Choroid plexus epithelial cell (primary cell): ENCODE measurements at regions not wholly inside any gene's neighbourhood (a gene's known extent, or its start where the extent isn't known, plus 50 kb on each side); places are given as distances from the start of the nearest gene placed in this dataset.

Source experiments
- DNase-seq: peaks from one replicate; pipeline ENCODE4 v3.0.0-alpha.2; 2010; ENCODE audit warnings: low read depth
- H3K4me3 ChIP-seq: 2 replicates; pipeline ENCODE4 v1.5.1; 2011; ENCODE audit warnings: low read depth, mild to moderate bottlenecking, control low read depth, low read length, moderate library complexity
- TF ChIP-seq, protein P1 (sequence below): conservative IDR thresholded peaks from 2 replicates; pipeline ENCODE4 v1.5.1; 2011; ENCODE audit warnings: low read depth, mild to moderate bottlenecking, control low read depth, inconsistent platforms, low read length, moderate library complexity

DNA sequence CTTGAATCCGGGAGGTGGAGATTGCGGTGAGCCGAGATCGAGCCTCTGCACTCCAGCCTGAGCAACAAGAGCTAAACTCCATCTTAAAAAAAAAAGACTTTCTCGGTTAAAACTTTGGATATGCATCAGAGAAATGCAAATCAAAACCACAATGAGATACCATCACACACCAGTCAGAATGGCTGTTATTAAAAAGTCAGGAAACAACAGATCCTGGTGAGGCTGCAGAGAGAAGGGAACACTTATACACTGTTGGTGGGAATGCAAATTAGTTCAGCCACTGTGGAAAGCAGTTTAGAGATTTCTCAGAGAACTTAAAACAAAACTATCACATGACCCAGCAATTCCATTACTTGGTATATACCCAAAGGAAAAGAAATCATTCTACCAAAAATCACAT is 619.4 kb upstream of the KIRREL3 start:
- H3K4me3 ChIP-seq = no peak overlapping the region
- TF ChIP-seq, protein P1, sequence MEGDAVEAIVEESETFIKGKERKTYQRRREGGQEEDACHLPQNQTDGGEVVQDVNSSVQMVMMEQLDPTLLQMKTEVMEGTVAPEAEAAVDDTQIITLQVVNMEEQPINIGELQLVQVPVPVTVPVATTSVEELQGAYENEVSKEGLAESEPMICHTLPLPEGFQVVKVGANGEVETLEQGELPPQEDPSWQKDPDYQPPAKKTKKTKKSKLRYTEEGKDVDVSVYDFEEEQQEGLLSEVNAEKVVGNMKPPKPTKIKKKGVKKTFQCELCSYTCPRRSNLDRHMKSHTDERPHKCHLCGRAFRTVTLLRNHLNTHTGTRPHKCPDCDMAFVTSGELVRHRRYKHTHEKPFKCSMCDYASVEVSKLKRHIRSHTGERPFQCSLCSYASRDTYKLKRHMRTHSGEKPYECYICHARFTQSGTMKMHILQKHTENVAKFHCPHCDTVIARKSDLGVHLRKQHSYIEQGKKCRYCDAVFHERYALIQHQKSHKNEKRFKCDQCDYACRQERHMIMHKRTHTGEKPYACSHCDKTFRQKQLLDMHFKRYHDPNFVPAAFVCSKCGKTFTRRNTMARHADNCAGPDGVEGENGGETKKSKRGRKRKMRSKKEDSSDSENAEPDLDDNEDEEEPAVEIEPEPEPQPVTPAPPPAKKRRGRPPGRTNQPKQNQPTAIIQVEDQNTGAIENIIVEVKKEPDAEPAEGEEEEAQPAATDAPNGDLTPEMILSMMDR = no peak
- no peak for DNase-seq

DNA sequence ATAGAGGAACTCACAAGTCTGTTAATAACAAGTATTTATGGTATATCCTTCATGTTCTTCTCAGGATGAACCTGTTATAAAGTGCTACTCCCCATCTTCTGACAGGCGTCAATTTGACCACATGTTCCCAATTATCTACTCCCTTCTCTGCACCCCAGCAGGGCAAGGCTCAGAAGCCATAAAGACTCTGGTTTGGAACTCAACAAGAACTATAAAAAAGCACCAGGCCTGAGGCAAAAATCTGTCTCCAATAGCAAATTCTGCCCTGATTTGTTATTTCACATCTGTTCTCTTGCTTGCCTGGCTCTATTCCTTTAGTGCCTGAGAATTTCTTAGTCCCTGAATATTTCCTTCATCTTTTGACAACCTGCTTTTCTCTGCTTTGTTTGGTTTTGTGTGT is 618.2 kb upstream of the KIRREL3 start:
- TF ChIP-seq, protein P1 = no peak
- no peak overlapping the region for H3K4me3 ChIP-seq
- no peak for DNase-seq

DNA sequence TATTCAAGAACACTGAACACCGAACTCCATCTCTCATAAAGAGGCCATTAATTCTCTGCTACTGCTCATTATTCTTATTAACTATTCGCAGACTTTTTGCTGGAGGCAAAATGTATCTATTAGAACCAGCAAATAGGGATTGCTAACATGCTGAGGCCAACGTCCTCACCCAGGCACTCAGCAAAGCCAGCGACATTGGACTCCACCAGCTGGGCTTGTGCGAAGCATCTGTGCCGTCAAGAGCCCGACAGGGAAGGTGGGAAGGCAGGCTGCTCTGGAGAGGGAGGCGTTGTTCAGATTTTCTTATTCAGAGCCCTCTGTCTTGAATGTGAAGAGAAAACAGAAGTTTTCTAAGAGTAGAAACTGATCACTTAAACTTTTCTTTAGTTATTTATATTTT is 615.6 kb upstream of the KIRREL3 start:
- no peak overlapping the region for H3K4me3 ChIP-seq
- no peak for DNase-seq
- TF ChIP-seq, protein P1 = no peak

DNA sequence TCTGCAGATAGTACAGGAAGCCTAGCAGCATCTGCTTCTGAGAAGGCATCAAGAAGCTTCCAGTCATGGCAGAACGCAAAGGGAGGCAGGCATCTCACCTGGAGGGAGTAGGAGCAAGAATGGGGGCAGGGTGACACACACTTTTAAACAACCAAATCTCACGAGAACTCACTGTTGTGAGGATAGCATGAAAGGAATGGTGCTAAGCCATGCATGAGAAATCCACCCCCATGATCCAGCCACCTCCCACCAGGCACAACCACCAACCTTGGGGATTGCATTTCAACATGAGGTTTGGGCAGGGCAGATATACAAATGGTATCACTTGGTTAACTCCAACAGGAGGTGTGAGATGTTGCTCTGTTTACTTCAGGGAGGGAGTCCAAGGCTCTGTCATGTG is 612.0 kb upstream of the KIRREL3 start:
- TF ChIP-seq, protein P1 = no peak
- DNase-seq = no peak
- no peak overlapping the region for H3K4me3 ChIP-seq

DNA sequence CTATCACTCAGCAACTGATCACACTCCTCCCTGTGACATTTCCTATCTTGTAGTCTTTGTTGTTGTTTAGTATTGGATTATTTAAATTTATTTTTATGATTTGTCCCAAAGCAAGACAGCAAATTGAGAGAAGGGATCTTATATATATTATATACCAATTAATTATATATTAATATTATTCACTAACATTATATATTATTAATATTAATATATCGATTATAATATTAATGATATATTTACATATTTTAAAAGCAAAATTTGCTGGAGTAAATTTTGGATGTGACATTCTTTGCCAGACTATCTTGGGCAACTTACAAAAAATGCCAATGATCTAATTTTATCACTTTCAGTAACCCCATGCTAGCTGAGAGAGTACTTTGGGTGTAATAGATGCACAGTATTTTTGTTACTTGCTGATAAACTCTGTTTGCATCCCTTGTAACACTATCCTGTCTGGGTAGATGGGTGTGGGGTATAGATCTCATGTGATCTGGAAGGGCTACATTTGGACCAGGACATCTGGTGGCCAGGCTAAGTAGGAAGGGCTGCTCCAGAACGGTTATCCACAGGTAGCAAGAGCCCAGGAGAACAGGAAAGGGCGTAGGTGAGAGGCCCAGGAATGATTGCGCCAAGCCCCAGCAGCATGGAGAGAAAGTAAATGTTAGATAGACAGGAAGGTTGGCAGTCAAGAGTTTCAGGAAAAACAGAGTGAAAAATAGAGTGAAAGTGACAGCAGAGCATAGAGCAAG is 608.6 kb upstream of the KIRREL3 start:
- H3K4me3 ChIP-seq = no peak overlapping the region
- DNase-seq = no peak
- TF ChIP-seq, protein P1 = no peak

DNA sequence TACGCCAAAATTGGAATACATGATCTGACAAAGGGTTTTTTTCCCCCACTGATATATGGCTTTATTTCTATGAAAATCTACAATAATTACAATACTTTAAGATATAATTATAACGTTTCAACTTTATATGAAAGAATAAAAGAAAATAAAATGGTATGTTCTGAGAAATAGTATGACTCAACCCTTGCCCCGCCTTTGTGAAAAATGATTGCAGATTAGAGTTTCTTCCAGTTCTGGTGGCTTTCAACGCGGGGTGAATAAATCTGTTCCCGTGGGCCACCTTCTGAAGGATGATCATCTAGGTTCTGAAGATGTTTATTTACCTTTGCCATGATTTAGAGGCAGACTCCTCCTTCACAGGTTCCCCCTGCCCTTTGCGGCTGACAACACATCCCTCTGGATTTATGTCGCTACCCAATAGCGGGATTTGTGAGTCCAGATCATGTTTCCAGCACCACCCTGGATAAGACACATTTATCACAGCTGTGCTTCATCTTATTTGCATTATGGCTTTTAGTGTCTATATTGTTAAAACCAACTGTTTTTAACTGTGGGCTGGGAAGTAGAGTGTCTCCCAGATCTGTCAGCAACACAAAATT is 607.0 kb upstream of the KIRREL3 start:
- TF ChIP-seq, protein P1 = no peak
- no peak overlapping the region for H3K4me3 ChIP-seq
- DNase-seq = no peak

DNA sequence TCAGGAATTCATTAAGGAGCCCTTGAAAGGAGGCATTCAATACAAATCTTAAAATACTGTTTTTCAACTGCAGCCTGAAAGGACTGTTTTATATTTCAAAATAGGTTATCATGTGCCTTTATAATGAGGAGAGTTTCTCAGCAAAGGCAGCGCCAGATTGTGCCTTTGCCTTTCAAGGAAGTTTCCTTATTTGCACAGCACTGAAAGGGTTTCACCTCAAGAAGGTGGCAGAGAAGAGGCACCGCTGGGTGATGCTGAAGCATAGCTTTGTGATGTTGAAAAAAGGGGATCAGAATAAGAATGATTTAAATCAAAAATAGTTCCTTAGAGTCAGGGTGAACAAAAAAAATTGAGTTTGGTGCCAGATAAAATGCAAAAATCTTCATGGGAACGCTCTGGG is 601.0 kb upstream of the KIRREL3 start:
- H3K4me3 ChIP-seq = no peak overlapping the region
- no peak for DNase-seq
- TF ChIP-seq, protein P1 = no peak
